NOMO-1 (cell line): ENCODE measurements at regions not wholly inside any gene's neighbourhood (a gene's known extent, or its start where the extent isn't known, plus 50 kb on each side); places are given as distances from the start of the nearest gene placed in this dataset.
"Not testable (repeated sequence)": the region's sequence is repeated elsewhere in the genome, so short reads cannot be mapped to it uniquely, and the experiment has no call there.

Experiments used
- DNase-seq, 2 experiments: peaks; one replicate each; lab custom pipeline; 2025; ENCODE audit not compliant: unreplicated experiment in 2 of 2; lab: John Stamatoyannopoulos, UW

- no peak for DNase-seq
Observed at GRCh38 chr15:23750179-23750578, 63.1 kb upstream of the NDN start.

- DNase-seq = no peak
Observed at GRCh38 chr15:23750776-23751175, 63.7 kb upstream of the NDN start.

GRCh38 chr15:23753248-23753647 lies 66.1 kb upstream of the NDN start:
- no peak for DNase-seq

- DNase-seq = no peak
Observed at GRCh38 chr15:23758891-23759290, 71.8 kb upstream of the NDN start.

GRCh38 chr15:23760024-23760423 lies 72.9 kb upstream of the NDN start:
- DNase-seq = no peak

GRCh38 chr15:23761386-23761785 lies 74.3 kb upstream of the NDN start:
- no peak for DNase-seq

- DNase-seq = no peak
Observed at GRCh38 chr15:23762026-23762425, 74.9 kb upstream of the NDN start.

GRCh38 chr15:23763021-23763420 lies 75.9 kb upstream of the NDN start:
- DNase-seq = no peak

GRCh38 chr15:23764306-23764705 lies 77.2 kb upstream of the NDN start:
- no peak for DNase-seq

GRCh38 chr15:23764716-23765115 lies 77.6 kb upstream of the NDN start:
- DNase-seq = no peak

- DNase-seq = not testable (repeated sequence)
Observed at GRCh38 chr15:23766779-23767178, 79.7 kb upstream of the NDN start.

- no peak for DNase-seq
Observed at GRCh38 chr15:23773093-23773492, 86.0 kb upstream of the NDN start.

- no peak for DNase-seq
Observed at GRCh38 chr15:23787346-23788105, 100.4 kb upstream of the NDN start.

GRCh38 chr15:23793191-23793680 lies 106.1 kb upstream of the NDN start:
- DNase-seq = no peak

GRCh38 chr15:23797747-23798446 lies 110.8 kb upstream of the NDN start:
- no peak for DNase-seq

GRCh38 chr15:23801881-23802280 lies 114.8 kb upstream of the NDN start:
- no peak for DNase-seq

GRCh38 chr15:23802896-23803435 lies 115.9 kb upstream of the NDN start:
- DNase-seq = not testable (repeated sequence)

- DNase-seq = no peak
Observed at GRCh38 chr15:23806980-23807379, 119.9 kb upstream of the NDN start.

- DNase-seq = no peak
Observed at GRCh38 chr15:23823508-23823907, 136.4 kb upstream of the NDN start.

- DNase-seq = no peak
Observed at GRCh38 chr15:23828786-23829185, 141.7 kb upstream of the NDN start.

GRCh38 chr15:23835953-23836352 lies 148.8 kb upstream of the NDN start:
- no peak for DNase-seq
